Stimulated activated CD4-positive, alpha-beta T cell treated with anti-CD3 and anti-CD28 coated beads, Interleukin-1b, Interleukin-23, amount 100 ng/mL, for 1 hour (primary cell): ENCODE measurements at regions not wholly inside any gene's neighbourhood (a gene's known extent, or its start where the extent isn't known, plus 50 kb on each side); places are given as distances from the start of the nearest gene placed in this dataset.

Experiments
- DNase-seq, 2 donors: peaks; one replicate each; pipeline ENCODE4 v3.0.0-alpha.2; 2020; ENCODE audit warnings: low read depth in 2 of 2

GRCh38 chr22:23522623-23523251 lies 57.4 kb downstream of the IGLL1 start:
- no peak for DNase-seq

- peak; percentile 17 to 28 for DNase-seq
These were observed 58.5 kb downstream of the IGLL1 start for GRCh38 chr22:23521441-23522113.

GRCh38 chr22:23520863-23521440 lies 59.1 kb downstream of the IGLL1 start:
- DNase-seq: no peak

GRCh38 chr22:23519442-23520157 lies 60.5 kb downstream of the IGLL1 start:
- DNase-seq: no peak

- no peak for DNase-seq
These were observed 61.5 kb downstream of the IGLL1 start for GRCh38 chr22:23518376-23519187.

GRCh38 chr22:23517804-23518375 lies 62.2 kb downstream of the IGLL1 start:
- no peak for DNase-seq

GRCh38 chr22:23516304-23516703 lies 63.8 kb downstream of the IGLL1 start:
- DNase-seq: no peak

- no peak for DNase-seq
These were observed 65.6 kb downstream of the IGLL1 start for GRCh38 chr22:23514322-23515038.

GRCh38 chr22:23513705-23514104 lies 66.4 kb downstream of the IGLL1 start:
- no peak for DNase-seq

GRCh38 chr22:23513133-23513532 lies 67.0 kb downstream of the IGLL1 start:
- DNase-seq: no peak

- DNase-seq: no peak
These were observed 67.4 kb downstream of the IGLL1 start for GRCh38 chr22:23512721-23513120.

GRCh38 chr22:23512348-23512705 lies 67.8 kb downstream of the IGLL1 start:
- no peak for DNase-seq

- DNase-seq: no peak
These were observed 68.3 kb downstream of the IGLL1 start for GRCh38 chr22:23511627-23512347.

- DNase-seq: no peak
These were observed 70.4 kb downstream of the IGLL1 start for GRCh38 chr22:23509571-23510302.

- no peak for DNase-seq
These were observed 75.6 kb downstream of the IGLL1 start for GRCh38 chr22:23504516-23504915.

GRCh38 chr22:23503736-23504440 lies 76.2 kb downstream of the IGLL1 start:
- no peak for DNase-seq

- DNase-seq: no peak
These were observed 76.9 kb downstream of the IGLL1 start for GRCh38 chr22:23503142-23503541.

GRCh38 chr22:23501708-23502107 lies 78.4 kb downstream of the IGLL1 start:
- no peak for DNase-seq

GRCh38 chr22:23501261-23501619 lies 78.8 kb downstream of the IGLL1 start:
- DNase-seq: no peak
